Testis (tissue), 2 donors: ENCODE measurements at regions not wholly inside any gene's neighbourhood (a gene's known extent, or its start where the extent isn't known, plus 50 kb on each side); places are given as distances from the start of the nearest gene placed in this dataset.

ENCODE experiments used
- POLR2A ChIP-seq: fragments of 450-650 bp; IDR thresholded peaks from one replicate; pipeline ENCODE4 v1.6.1; 2017; ENCODE audit warnings: antibody characterized with exemption, mild to moderate bottlenecking, moderate library complexity
- TF ChIP-seq, protein P1 (sequence below), 3 experiments: fragments of 450-650 bp in 2 of 3; fragments of 200-600 bp in 1 of 3; sonication (generic) in 1 of 3; IDR thresholded peaks; one replicate each; pipeline ENCODE4 v1.5.1; 2016 to 2019; ENCODE audit warnings: antibody characterized with exemption in 3 of 3, mild to moderate bottlenecking in 2 of 3, moderate library complexity in 1 of 3

- TF ChIP-seq, protein P1, sequence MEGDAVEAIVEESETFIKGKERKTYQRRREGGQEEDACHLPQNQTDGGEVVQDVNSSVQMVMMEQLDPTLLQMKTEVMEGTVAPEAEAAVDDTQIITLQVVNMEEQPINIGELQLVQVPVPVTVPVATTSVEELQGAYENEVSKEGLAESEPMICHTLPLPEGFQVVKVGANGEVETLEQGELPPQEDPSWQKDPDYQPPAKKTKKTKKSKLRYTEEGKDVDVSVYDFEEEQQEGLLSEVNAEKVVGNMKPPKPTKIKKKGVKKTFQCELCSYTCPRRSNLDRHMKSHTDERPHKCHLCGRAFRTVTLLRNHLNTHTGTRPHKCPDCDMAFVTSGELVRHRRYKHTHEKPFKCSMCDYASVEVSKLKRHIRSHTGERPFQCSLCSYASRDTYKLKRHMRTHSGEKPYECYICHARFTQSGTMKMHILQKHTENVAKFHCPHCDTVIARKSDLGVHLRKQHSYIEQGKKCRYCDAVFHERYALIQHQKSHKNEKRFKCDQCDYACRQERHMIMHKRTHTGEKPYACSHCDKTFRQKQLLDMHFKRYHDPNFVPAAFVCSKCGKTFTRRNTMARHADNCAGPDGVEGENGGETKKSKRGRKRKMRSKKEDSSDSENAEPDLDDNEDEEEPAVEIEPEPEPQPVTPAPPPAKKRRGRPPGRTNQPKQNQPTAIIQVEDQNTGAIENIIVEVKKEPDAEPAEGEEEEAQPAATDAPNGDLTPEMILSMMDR (IDR thresholded peaks at IDR 0.05): no peak
- no peak for TF ChIP-seq POLR2A
Observed at GRCh38 chr7:15937571-15937970, 251.1 kb upstream of the MEOX2 start.
